A172 (cell line): ENCODE measurements at regions not wholly inside any gene's neighbourhood (a gene's known extent, or its start where the extent isn't known, plus 50 kb on each side); places are given as distances from the start of the nearest gene placed in this dataset.
A peak's percentile ranks its signal among the peaks of the same experiment; 100 is the strongest.
"Not testable (repeated sequence)": the region's sequence is repeated elsewhere in the genome, so short reads cannot be mapped to it uniquely, and the experiment has no call there.

Experiments used
- DNase-seq: peaks from one replicate; pipeline ENCODE4 v3.0.0-alpha.2; 2015; ENCODE audit warnings: low spot score

- no peak for DNase-seq
Observed at GRCh38 chr12:13562915-13563742, 366.6 kb downstream of the EMP1 start.

- DNase-seq: no peak
Observed at GRCh38 chr12:13561923-13562322, 365.4 kb downstream of the EMP1 start.

GRCh38 chr12:13559318-13559978, 362.9 kb downstream of the EMP1 start:
- DNase-seq: no peak

- no peak for DNase-seq
Observed at GRCh38 chr12:13552830-13553229, 356.3 kb downstream of the EMP1 start.

- no peak for DNase-seq
Observed at GRCh38 chr12:13547283-13547682, 350.8 kb downstream of the EMP1 start.

GRCh38 chr12:13546231-13546630, 349.7 kb downstream of the EMP1 start:
- no peak for DNase-seq

- DNase-seq: no peak
Observed at GRCh38 chr12:13539051-13539450, 342.5 kb downstream of the EMP1 start.

- DNase-seq: no peak
Observed at GRCh38 chr12:13538136-13538535, 341.6 kb downstream of the EMP1 start.

GRCh38 chr12:13537623-13538022, 341.1 kb downstream of the EMP1 start:
- DNase-seq: no peak

- DNase-seq: no peak
Observed at GRCh38 chr12:13536219-13536910, 339.8 kb downstream of the EMP1 start.

- peak; percentile 22 for DNase-seq
Observed at GRCh38 chr12:13534645-13535398, 338.3 kb downstream of the EMP1 start.

GRCh38 chr12:13534242-13534641, 337.7 kb downstream of the EMP1 start:
- DNase-seq: no peak

- DNase-seq: no peak
Observed at GRCh38 chr12:13530966-13531365, 334.4 kb downstream of the EMP1 start.

- not testable (repeated sequence) for DNase-seq
Observed at GRCh38 chr12:13526185-13526921, 329.8 kb downstream of the EMP1 start.

- no peak for DNase-seq
Observed at GRCh38 chr12:13523536-13524307, 327.2 kb downstream of the EMP1 start.

- DNase-seq: not testable (repeated sequence)
Observed at GRCh38 chr12:13518034-13518433, 321.5 kb downstream of the EMP1 start.

GRCh38 chr12:13509740-13510139, 313.2 kb downstream of the EMP1 start:
- no peak for DNase-seq

GRCh38 chr12:13505636-13506035, 309.1 kb downstream of the EMP1 start:
- DNase-seq: no peak

- no peak for DNase-seq
Observed at GRCh38 chr12:13505224-13505623, 308.7 kb downstream of the EMP1 start.

GRCh38 chr12:13504736-13505135, 308.2 kb downstream of the EMP1 start:
- no peak for DNase-seq
